SKM-1 (cell line): ENCODE measurements at regions not wholly inside any gene's neighbourhood (a gene's known extent, or its start where the extent isn't known, plus 50 kb on each side); places are given as distances from the start of the nearest gene placed in this dataset.
"Not testable (repeated sequence)": the region's sequence is repeated elsewhere in the genome, so short reads cannot be mapped to it uniquely, and the experiment has no call there.

ENCODE experiments used
- DNase-seq: peaks from one replicate; lab custom pipeline; 2025; ENCODE audit not compliant: unreplicated experiment; lab: John Stamatoyannopoulos, UW

DNA sequence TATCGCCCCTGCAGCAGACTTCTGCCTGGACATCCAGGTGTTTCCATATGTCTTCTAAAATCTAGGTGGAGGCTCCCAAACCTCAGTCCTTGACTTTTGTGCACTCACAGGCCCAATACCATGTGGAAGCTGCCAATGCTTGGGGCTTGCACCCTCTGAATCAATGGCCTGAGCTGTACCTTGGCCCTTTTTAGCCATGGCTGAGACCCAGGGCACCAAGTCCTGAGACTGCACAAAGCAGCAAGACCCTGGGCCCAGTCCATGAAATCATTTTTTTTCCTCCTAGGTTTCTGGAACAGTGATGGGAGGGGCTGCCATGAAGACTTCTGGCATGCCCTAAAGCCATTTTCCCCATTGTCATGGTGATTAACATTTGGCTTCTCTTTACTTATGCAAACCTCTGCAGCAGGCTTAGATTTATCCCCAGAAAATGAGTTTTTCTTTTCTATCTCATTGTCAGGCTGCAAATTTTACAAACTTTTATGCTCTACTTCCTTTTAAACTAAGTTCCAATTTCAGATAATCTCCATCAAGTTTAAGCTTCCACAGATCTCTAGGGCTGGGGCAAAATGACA is 1445.8 kb upstream of the FLRT2 start:
- DNase-seq, result no peak

GRCh38 chr14:84085493-84085892 is 1444.5 kb upstream of the FLRT2 start:
- DNase-seq, result no peak

DNA sequence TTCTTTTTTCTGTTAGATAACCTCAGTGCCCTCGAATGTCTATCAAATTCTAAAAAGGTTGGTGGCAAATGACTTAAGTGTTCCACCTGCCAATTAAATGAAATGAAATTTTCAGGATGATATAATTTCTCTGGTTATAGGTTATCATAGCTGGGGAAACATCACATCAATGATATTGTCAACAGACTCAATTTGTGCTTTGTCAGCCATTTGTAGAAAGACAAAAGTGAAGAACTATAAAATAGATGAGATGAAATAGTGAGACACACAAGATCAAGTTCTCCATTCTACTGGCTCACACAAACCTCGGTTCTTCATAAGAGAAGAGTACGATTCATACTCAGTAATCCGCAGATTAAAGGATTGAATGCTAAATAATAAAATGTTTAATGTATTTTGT is 1443.2 kb upstream of the FLRT2 start:
- DNase-seq, result no peak

DNA sequence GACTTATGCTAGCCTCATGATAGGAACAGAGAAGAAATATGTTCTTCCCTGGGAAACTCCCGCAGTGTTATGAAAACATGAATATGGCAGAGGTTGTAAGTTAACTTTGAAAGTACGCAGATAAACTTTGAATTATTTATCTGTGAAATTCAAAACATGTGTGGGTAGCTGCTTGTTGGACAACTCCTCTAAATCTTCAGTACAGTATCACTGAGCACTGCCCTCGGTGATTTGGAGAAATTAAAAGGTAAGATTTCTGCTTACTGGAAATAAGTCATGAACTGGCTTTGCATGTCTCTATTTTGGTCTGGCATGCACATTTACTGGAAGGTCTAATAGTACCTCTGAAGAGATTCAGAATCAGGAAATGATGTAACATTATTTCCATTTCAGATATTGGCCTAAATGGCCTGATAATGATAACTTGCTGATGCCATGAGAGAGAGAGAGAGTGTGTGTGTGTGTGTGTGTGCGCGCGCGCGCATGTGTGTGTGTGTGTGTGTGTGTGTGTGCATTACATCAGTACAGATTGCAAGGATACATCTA is 1441.9 kb upstream of the FLRT2 start:
- no peak for DNase-seq

GRCh38 chr14:84090837-84091236 is 1439.1 kb upstream of the FLRT2 start:
- no peak for DNase-seq

- DNase-seq, result no peak
These were observed 1434.3 kb upstream of the FLRT2 start for GRCh38 chr14:84095681-84096080.

DNA sequence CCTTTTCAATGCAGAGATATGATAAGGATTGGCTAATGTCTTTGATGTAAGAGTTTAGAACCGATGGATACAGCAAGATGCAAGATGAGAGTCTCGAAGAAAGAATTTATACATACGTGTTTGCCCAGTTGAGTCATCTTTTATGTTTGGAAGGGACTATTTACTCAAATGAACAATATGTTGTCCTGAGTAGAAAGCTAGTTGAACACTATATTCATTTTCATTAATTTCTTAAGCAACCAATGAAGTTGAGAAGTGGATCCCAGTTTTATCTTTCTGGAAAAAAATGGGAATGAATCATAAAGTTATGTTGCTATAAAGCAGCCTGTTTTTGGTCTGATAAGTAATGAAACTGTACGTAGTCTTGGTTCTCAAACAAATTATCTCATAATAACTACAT is 1431.7 kb upstream of the FLRT2 start:
- DNase-seq, result no peak

GRCh38 chr14:84099560-84099959 is 1430.4 kb upstream of the FLRT2 start:
- not testable (repeated sequence) for DNase-seq

DNA sequence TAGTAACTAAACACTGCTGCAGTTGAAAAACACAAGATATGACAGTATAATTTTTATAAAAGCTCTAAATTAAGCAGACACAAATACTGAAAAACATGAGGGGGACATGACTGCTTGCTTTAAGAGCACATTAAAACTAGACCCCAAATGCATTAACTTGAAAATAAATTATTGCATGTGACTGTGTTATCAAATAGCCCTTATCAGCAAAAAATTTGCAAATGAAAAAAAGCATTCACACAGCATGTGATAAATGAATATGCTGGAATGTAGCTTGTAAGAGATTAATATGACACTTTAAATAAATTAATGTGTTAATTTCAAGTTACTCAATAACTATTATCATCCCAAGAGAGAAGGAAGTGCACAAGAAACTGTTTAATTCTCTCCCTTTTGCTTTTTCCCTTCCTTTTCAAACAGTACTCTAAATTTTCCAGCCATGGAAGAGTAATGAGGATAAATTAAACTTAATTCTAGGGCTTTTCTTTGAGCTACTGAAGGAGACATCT is 1422.1 kb upstream of the FLRT2 start:
- DNase-seq, result no peak

DNA sequence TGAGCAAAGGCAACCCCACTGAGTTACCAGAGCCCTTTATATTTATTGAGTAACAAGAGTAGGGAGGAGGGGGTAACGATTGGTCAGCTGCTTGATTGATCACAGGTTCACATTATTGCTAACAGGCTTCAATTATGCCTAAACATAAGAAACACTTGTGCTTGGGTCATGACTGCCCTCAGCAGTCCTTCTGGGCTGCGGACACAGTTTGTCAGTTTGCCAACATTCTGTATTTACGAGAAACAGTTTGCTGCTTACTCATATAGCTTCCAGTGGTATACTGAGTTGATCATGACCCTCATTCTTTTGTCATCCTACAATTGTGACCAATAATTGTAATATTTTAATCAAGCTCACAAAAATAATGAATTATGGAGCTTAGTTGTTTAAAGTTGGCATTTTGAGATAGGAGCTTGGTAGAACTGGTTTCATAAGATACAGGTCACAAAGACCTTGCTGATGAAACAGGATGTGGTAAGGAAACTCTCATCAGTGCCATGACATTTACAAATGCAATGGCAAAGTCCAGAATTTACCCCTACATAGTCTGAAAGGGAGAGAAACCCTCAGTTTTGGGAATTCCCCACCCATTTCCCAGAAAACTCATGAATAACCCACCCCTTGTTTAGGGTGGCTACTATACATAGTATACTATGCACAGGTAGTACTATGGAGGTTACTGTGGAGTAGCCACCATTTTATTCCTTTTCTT is 1421.0 kb upstream of the FLRT2 start:
- DNase-seq, result no peak

- no peak for DNase-seq
These were observed 1417.4 kb upstream of the FLRT2 start for GRCh38 chr14:84112589-84112988.

DNA sequence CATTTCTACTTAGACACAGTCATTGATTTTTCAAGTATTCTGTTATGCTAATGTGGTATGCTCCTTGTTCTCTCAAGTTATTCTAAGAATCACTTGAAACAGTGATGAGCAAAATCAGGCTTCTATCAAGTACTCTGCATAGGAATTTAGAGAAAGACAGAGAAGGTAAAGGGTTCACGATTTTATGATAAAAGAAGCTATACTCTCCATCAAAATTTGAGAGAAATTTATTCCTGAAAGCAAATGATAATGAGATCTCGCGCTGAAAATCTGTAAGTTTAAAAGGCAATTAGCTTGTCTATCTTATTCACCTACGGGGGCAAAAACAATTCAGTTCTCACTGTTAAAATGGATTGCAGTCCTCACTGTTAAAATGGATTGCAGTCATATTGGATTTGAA is 1404.3 kb upstream of the FLRT2 start:
- DNase-seq, result no peak

DNA sequence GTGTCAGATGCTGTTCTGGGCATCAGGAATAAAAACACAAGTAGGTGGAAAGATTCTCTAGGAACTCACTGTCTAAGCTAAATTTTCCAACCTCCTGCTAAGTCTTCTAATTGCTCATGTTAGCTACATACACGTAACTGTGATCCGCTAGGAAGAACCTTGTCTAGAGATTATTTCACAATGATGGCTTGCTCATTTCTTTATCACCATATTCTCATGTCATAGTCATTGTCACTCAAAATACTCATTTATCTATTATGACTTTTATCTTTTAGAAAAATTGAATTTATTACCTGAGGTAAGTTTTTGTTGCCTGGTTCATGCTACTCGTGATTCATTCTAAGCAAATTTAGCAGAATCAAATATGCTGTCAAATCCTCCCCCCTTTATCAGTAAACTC is 1402.4 kb upstream of the FLRT2 start:
- no peak for DNase-seq

DNA sequence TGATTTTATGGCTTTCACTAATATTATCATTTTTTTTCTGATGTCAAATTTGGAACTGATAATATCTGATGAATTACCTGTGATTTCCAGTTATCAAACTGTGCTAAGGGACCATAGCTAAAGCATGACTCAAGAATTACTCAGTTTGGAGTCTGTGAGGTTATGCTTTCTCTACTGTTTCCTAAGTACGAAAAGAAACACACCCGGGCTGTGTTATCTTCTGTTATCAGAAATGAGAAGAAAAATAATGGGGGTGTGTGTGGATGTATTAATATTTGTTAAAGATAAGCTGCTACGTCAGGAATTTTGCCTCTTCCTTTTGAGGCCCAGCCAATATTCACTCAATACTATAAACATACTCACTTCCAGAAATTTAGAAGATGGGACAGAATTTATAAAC is 1401.9 kb upstream of the FLRT2 start:
- DNase-seq, result no peak

DNA sequence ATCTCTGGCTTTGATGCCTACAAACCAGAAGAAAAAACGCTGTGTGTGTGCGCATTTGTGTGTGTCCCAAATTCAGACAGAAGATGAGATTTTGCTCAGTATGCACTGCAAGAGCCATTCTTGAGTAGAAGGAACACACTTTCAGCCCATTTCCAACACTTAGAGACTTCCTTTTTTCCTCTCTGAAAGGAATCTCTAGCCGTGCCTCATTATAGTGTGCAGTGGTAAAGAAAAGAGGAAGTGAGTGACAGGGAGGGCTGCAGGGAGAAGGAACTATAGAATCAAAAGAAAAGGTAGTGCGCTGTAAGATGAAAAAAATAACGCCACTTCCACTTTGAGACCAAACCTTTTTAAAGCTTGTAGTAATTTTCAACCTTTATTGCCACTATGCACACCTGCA is 1400.9 kb upstream of the FLRT2 start:
- DNase-seq, result peak; percentile 44

- no peak for DNase-seq
These were observed 1400.0 kb upstream of the FLRT2 start for GRCh38 chr14:84129941-84130340.

DNA sequence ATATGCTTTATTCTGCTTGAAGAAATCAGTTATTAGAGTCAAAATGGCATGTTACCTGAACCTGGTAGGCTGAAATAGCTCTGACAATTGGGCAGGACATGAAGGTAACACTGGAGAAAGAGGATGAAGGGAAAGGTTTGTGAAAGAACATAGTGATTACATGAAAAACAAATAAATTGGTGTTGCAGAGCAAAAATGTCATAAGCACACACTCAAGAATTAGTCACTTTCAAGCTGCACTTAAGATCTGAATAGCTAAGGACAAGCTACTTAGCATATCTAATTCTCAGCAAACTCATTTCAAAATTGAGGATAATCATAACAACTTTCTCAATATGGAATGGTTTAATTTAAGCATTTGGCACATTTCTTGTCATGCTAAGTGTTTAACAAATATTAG is 1398.0 kb upstream of the FLRT2 start:
- no peak for DNase-seq

DNA sequence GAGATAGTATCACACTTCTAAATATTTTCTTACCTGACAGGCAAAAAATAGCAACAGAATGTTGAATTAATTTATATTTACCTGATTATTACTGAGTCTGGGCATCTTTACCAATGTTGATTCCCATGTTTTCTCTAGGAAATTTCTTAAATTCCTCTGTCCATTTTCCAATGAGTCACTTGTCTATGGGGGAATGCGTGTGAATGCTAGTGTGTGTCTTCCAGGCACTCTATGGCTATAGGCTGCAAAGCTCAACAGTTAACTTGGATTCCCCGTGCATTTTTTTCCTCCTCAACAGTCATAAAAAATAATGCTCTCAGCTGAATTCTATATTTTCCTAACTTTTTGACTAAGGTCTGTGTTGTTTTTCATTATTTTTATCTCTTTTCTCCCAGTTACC is 1385.8 kb upstream of the FLRT2 start:
- DNase-seq, result no peak

DNA sequence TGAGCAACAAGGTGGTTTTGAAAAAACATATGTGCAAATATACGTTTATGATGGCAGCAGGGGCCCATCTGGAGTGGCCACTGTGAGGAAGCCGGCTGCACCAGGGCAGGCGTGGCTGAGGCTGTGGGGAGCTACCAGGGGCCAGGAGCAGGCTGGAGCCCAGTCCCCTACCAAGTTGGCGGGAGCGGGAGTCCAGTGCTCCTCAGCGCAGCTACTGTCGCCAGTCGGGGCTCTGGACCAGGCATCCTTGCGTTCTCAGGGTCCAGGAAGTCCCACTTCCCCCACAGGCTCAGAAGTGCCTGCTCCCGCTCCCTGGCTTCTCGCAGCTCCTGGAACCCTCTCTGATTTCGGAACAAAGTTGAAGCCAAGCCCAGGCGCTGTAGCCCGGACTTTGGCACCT is 1377.5 kb upstream of the FLRT2 start:
- no peak for DNase-seq

GRCh38 chr14:84162633-84163032 is 1367.3 kb upstream of the FLRT2 start:
- no peak for DNase-seq

GRCh38 chr14:84167026-84167425 is 1362.9 kb upstream of the FLRT2 start:
- DNase-seq, result no peak

DNA sequence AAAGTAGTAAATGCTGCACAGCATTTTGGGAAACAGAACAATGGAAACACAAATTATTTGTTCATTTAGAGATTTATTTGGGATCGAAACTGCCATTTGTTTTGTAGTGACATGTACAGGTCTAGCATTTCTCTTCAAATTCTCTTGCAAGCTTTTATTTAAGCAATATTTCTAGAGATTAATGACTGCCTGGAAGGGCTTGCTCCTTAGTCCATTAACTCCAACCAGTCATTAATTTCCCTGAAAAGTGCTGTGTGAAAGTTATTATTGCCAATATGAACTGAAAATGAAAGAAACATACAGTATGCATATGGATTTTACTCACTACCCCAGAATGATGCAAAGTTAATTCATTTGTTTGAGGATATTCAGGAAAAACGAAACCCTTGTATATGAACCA is 1349.6 kb upstream of the FLRT2 start:
- no peak for DNase-seq

- DNase-seq, result no peak
These were observed 1348.9 kb upstream of the FLRT2 start for GRCh38 chr14:84181072-84181471.
